GM12878 (cell line): ENCODE measurements at regions not wholly inside any gene's neighbourhood (a gene's known extent, or its start where the extent isn't known, plus 50 kb on each side); places are given as distances from the start of the nearest gene placed in this dataset.

Experiments used
- BCL11A ChIP-seq: IDR thresholded peaks from 2 replicates; pipeline ENCODE4 v1.6.1; 2011; ENCODE audit warnings: low read depth, low read length
- CHD2 ChIP-seq: IDR thresholded peaks from 2 replicates; pipeline ENCODE4 v1.6.1; 2011; ENCODE audit warnings: low read depth, low read length, improper control_type of control experiment, borderline replicate concordance
- CREB1 ChIP-seq: IDR thresholded peaks from 2 replicates; pipeline ENCODE4 v1.6.1; 2012; ENCODE audit warnings: low read depth, mild to moderate bottlenecking, inconsistent platforms
- CREM ChIP-seq: IDR thresholded peaks from 2 replicates; pipeline ENCODE4 v1.6.1; 2014; ENCODE audit warnings: antibody characterized with exemption, low read depth
- DPF2 ChIP-seq: fragments of 450-650 bp; IDR thresholded peaks from 2 replicates; pipeline ENCODE4 v1.6.1; 2017; ENCODE audit warnings: mild to moderate bottlenecking
- EED ChIP-seq: sonication (generic); IDR thresholded peaks from 2 replicates; pipeline ENCODE4 v1.6.1; 2016; ENCODE audit warnings: antibody characterized with exemption, low read depth
- EP300 ChIP-seq, 2 experiments: fragments of 150-350 bp in 1 of 2; IDR thresholded peaks; 2 replicates each; pipeline ENCODE4 v1.6.1; 2011 to 2012; ENCODE audit warnings: low read depth in 2 of 2, low read length in 2 of 2, borderline replicate concordance in 1 of 2, improper control_type of control experiment in 1 of 2, inconsistent platforms in 1 of 2; ENCODE audit not compliant: control insufficient read depth in 1 of 2
- ESRRA ChIP-seq: IDR thresholded peaks from 2 replicates; pipeline ENCODE4 v1.6.1; 2012; ENCODE audit warnings: mild to moderate bottlenecking, low read length, improper control_type of control experiment
- ETV6 ChIP-seq, 2 experiments: fragments of 450-650 bp in 1 of 2; IDR thresholded peaks in 1 of 2; conservative IDR thresholded peaks in 1 of 2; 2 replicates each; pipeline ENCODE4 v1.6.1; 2014; ENCODE audit warnings: antibody characterized with exemption in 1 of 2, borderline replicate concordance in 1 of 2, low read depth in 1 of 2, mild to moderate bottlenecking in 1 of 2, moderate library complexity in 1 of 2
- GABPA ChIP-seq: IDR thresholded peaks from 2 replicates; pipeline ENCODE4 v1.6.1; 2014; ENCODE audit warnings: antibody characterized with exemption, low read depth, mild to moderate bottlenecking, inconsistent platforms
- IKZF1 ChIP-seq: fragments of 450-650 bp; conservative IDR thresholded peaks from 2 replicates; pipeline ENCODE4 v1.6.1; 2017; ENCODE audit warnings: antibody characterized with exemption, mild to moderate bottlenecking
- IKZF2 ChIP-seq, 2 experiments: fragments of 450-650 bp; IDR thresholded peaks; 2 replicates each; pipeline ENCODE4 v1.6.1; 2017; ENCODE audit warnings: mild to moderate bottlenecking in 2 of 2, moderate library complexity in 2 of 2
- MEF2A ChIP-seq: IDR thresholded peaks from 2 replicates; pipeline ENCODE4 v1.6.1; 2011; ENCODE audit warnings: low read depth, mild to moderate bottlenecking, low read length, moderate library complexity; ENCODE audit not compliant: insufficient read depth
- MTA2 ChIP-seq: fragments of 450-650 bp; IDR thresholded peaks from 2 replicates; pipeline ENCODE4 v1.6.1; 2016; ENCODE audit warnings: low read depth, mild to moderate bottlenecking, moderate library complexity
- MXI1 ChIP-seq: fragments of 150-350 bp; IDR thresholded peaks from 2 replicates; pipeline ENCODE4 v1.6.1; 2011; ENCODE audit warnings: low read depth, mild to moderate bottlenecking, inconsistent platforms, low read length, improper control_type of control experiment
- NFIC ChIP-seq: IDR thresholded peaks from 2 replicates; pipeline ENCODE4 v1.6.1; 2012; ENCODE audit warnings: low read depth, mild to moderate bottlenecking, inconsistent platforms, low read length, moderate library complexity
- NR2C2 ChIP-seq: IDR thresholded peaks from 2 replicates; pipeline ENCODE4 v1.6.1; 2011; ENCODE audit warnings: borderline replicate concordance, low read depth; ENCODE audit not compliant: control insufficient read depth, insufficient read length
- PML ChIP-seq: IDR thresholded peaks from 2 replicates; pipeline ENCODE4 v1.6.1; 2012; ENCODE audit warnings: low read length, inconsistent platforms
- RAD21 ChIP-seq: IDR thresholded peaks from 2 replicates; pipeline ENCODE4 v1.6.1; 2011; ENCODE audit warnings: mild to moderate bottlenecking, low read depth, low read length, moderate library complexity; ENCODE audit not compliant: insufficient read depth
- TBL1XR1 ChIP-seq: IDR thresholded peaks from 2 replicates; pipeline ENCODE4 v1.6.1; 2012; ENCODE audit warnings: low read depth, low read length, improper control_type of control experiment
- YBX1 ChIP-seq: fragments of 450-650 bp; IDR thresholded peaks from 2 replicates; pipeline ENCODE4 v1.6.1; 2016; ENCODE audit warnings: antibody characterized with exemption
- ZNF217 ChIP-seq: fragments of 450-650 bp; IDR thresholded peaks from 2 replicates; pipeline ENCODE4 v1.6.1; 2017; ENCODE audit warnings: antibody characterized with exemption, mild to moderate bottlenecking
- ZNF384 ChIP-seq: IDR thresholded peaks from 2 replicates; pipeline ENCODE4 v1.6.1; 2012; ENCODE audit warnings: low read depth, mild to moderate bottlenecking, low read length, improper control_type of control experiment, borderline replicate concordance
- TF ChIP-seq, protein P1 (sequence below): fragments of 150-350 bp; IDR thresholded peaks from 2 replicates; pipeline ENCODE4 v1.6.1; 2016; ENCODE audit warnings: low read depth, low read length
- TF ChIP-seq, protein P2 (sequence below): IDR thresholded peaks from 2 replicates; pipeline ENCODE4 v1.6.1; 2012; ENCODE audit warnings: low read length, inconsistent platforms
- TF ChIP-seq, protein P3 (sequence below): IDR thresholded peaks from 2 replicates; pipeline ENCODE4 v1.6.1; 2011; ENCODE audit warnings: low read depth, mild to moderate bottlenecking, low read length, moderate library complexity, borderline replicate concordance; ENCODE audit errors: extremely low read depth

DNA sequence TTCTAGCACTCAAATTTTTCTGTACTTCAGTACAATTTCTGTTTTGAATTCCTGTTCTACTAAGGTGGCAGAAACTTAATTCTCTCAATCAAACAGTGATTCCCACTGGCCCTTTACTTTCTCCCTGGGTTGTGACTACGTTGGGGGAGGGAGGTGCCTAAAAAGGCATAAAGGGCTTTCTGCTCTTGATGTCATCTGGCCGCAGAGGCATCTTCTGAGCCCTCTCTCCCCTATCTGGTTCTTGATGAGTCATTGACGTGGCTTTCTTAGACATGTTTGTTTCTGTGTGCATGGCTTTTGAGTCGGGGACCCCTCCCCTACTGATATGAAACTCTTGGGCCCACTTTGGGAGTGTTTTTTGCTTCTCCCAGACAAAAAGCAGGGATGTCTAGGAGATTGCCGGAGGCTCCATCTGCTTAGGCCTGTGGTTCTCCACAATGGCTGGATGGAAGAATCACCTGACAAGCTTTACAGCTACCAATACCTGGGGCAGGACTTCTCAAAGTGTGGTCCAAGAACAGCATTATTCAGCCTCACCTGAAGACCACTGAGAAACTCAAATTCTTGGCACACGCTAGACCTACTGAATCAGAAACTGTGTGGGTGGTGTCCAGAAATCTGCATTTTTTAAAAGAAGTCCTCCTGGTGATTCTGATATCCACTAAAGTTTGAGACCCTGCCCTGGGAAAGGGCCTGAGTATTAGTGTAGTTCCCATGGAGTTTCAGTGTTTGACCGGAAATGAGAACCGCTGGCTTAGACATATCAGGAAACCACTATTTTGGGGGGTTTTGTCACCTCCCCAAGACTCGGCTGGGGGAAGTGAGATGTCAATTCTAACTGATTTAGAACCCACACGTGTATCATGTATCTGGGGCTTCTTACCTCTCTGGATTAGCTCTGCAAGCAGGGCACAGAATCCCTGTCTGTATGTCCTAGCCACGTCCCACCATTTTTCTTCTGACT lies 395.7 kb upstream of the PDE3A start (continued):
- 0 out of 2 replicates have a peak, but pooled peaks have one; percentile 17 for TF ChIP-seq GABPA
- no peak for TF ChIP-seq ZNF384
- no peak for TF ChIP-seq ESRRA
- peak; percentile 40; the same call in 1 of the 2 replicates for TF ChIP-seq CREM
- TF ChIP-seq MEF2A, result peak; percentile 74; the same call in 1 of the 2 replicates
- TF ChIP-seq CHD2, result 0 out of 2 replicates have a peak, but pooled peaks have one; percentile 12
- TF ChIP-seq ZNF217, result 0 out of 2 replicates have a peak, but pooled peaks have one; percentile 23
- peak; percentile 75 for TF ChIP-seq IKZF1
- TF ChIP-seq DPF2, result peak; percentile 51; the same call in 1 of the 2 replicates
- peak in 1 of 2 experiments; percentile 78; a peak in 2 of 4 replicates for TF ChIP-seq ETV6 (conservative IDR thresholded peaks at IDR 0.05 in 1 of 2, IDR thresholded peaks at IDR 0.05 in 1 of 2; ENCODE audit: borderline replicate concordance in 1 of 2, low read depth in 1 of 2)
- TF ChIP-seq, protein P1, sequence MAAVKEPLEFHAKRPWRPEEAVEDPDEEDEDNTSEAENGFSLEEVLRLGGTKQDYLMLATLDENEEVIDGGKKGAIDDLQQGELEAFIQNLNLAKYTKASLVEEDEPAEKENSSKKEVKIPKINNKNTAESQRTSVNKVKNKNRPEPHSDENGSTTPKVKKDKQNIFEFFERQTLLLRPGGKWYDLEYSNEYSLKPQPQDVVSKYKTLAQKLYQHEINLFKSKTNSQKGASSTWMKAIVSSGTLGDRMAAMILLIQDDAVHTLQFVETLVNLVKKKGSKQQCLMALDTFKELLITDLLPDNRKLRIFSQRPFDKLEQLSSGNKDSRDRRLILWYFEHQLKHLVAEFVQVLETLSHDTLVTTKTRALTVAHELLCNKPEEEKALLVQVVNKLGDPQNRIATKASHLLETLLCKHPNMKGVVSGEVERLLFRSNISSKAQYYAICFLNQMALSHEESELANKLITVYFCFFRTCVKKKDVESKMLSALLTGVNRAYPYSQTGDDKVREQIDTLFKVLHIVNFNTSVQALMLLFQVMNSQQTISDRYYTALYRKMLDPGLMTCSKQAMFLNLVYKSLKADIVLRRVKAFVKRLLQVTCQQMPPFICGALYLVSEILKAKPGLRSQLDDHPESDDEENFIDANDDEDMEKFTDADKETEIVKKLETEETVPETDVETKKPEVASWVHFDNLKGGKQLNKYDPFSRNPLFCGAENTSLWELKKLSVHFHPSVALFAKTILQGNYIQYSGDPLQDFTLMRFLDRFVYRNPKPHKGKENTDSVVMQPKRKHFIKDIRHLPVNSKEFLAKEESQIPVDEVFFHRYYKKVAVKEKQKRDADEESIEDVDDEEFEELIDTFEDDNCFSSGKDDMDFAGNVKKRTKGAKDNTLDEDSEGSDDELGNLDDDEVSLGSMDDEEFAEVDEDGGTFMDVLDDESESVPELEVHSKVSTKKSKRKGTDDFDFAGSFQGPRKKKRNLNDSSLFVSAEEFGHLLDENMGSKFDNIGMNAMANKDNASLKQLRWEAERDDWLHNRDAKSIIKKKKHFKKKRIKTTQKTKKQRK, result no peak
- TF ChIP-seq IKZF2 (IDR thresholded peaks at IDR 0.05), result peak; percentile 68 to 83
- TF ChIP-seq, protein P2, sequence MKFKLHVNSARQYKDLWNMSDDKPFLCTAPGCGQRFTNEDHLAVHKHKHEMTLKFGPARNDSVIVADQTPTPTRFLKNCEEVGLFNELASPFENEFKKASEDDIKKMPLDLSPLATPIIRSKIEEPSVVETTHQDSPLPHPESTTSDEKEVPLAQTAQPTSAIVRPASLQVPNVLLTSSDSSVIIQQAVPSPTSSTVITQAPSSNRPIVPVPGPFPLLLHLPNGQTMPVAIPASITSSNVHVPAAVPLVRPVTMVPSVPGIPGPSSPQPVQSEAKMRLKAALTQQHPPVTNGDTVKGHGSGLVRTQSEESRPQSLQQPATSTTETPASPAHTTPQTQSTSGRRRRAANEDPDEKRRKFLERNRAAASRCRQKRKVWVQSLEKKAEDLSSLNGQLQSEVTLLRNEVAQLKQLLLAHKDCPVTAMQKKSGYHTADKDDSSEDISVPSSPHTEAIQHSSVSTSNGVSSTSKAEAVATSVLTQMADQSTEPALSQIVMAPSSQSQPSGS, result peak; percentile 86
- no peak for TF ChIP-seq YBX1
- TF ChIP-seq, protein P3, sequence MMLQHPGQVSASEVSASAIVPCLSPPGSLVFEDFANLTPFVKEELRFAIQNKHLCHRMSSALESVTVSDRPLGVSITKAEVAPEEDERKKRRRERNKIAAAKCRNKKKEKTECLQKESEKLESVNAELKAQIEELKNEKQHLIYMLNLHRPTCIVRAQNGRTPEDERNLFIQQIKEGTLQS, result no peak
- TF ChIP-seq NFIC, result peak; percentile 88
- TF ChIP-seq EP300 (IDR thresholded peaks at IDR 0.05; ENCODE audit: borderline replicate concordance in 1 of 2, control insufficient read depth in 1 of 2, low read depth in 2 of 2, low read length in 2 of 2), result peak; percentile 57 to 77; a peak in 3 of 4 replicates
- TF ChIP-seq MTA2, result peak; percentile 74
- TF ChIP-seq TBL1XR1, result peak; percentile 39; the same call in 1 of the 2 replicates
- peak; percentile 88 for TF ChIP-seq BCL11A
- TF ChIP-seq NR2C2, result no peak
- TF ChIP-seq PML, result peak; percentile 59; the same call in 1 of the 2 replicates
- 0 out of 2 replicates have a peak, but pooled peaks have one; percentile 12 for TF ChIP-seq RAD21
- peak; percentile 23; the same call in 1 of the 2 replicates for TF ChIP-seq CREB1
- peak; percentile 95 for TF ChIP-seq EED
- TF ChIP-seq MXI1, result no peak
